HEK293T (cell line): ENCODE measurements at regions not wholly inside any gene's neighbourhood (a gene's known extent, or its start where the extent isn't known, plus 50 kb on each side); places are given as distances from the start of the nearest gene placed in this dataset.

Experiments used
- CTCF ChIA-PET: fragments of 350-600 bp; formaldehyde crosslinking; extraction: SDS; loops from one replicate; lab custom pipeline; 2021; ENCODE audit warnings: antibody characterized with exemption, inconsistent platforms; lab: Yijun Ruan, JAX
- POLR2A ChIA-PET: fragments of 350-600 bp; formaldehyde crosslinking; extraction: SDS; loops from one replicate; lab custom pipeline; 2020; ENCODE audit warnings: antibody characterized with exemption, inconsistent platforms; lab: Yijun Ruan, JAX
- DNase-seq: peaks from one replicate; pipeline ENCODE4 v3.0.0; 2012; ENCODE audit warnings: mixed read lengths; ENCODE audit errors: extremely low spot score
- ARNT ChIP-seq: fragments of 450-650 bp; IDR thresholded peaks from 2 replicates; pipeline ENCODE4 v1.6.1; 2017; ENCODE audit warnings: mild to moderate bottlenecking
- BHLHE40 ChIP-seq: fragments of 450-650 bp; IDR thresholded peaks from 2 replicates; pipeline ENCODE4 v1.6.1; 2016; ENCODE audit warnings: mild to moderate bottlenecking, moderate library complexity, borderline replicate concordance
- CTBP1 ChIP-seq: fragments of 450-650 bp; IDR thresholded peaks from 2 replicates; pipeline ENCODE4 v1.6.1; 2016; ENCODE audit warnings: borderline replicate concordance
- ELF4 ChIP-seq: fragments of 450-650 bp; IDR thresholded peaks from 2 replicates; pipeline ENCODE4 v1.6.1; 2017; ENCODE audit warnings: antibody characterized with exemption
- FOXA1 ChIP-seq: fragments of 450-650 bp; IDR thresholded peaks from 2 replicates; pipeline ENCODE4 v1.6.1; 2016; ENCODE audit warnings: mild to moderate bottlenecking
- FOXK2 ChIP-seq: fragments of 450-650 bp; IDR thresholded peaks from 2 replicates; pipeline ENCODE4 v1.6.1; 2016; ENCODE audit warnings: mild to moderate bottlenecking
- FOXM1 ChIP-seq: fragments of 450-650 bp; IDR thresholded peaks from 2 replicates; pipeline ENCODE4 v1.6.1; 2017; ENCODE audit warnings: mild to moderate bottlenecking, borderline replicate concordance
- HDGF ChIP-seq: fragments of 450-650 bp; IDR thresholded peaks from 2 replicates; pipeline ENCODE4 v1.6.1; 2017; ENCODE audit warnings: antibody characterized with exemption, borderline replicate concordance
- L3MBTL2 ChIP-seq: fragments of 450-650 bp; conservative IDR thresholded peaks from 2 replicates; pipeline ENCODE4 v1.6.1; 2016; ENCODE audit warnings: mild to moderate bottlenecking
- LEF1 ChIP-seq: fragments of 450-650 bp; IDR thresholded peaks from 2 replicates; pipeline ENCODE4 v1.6.1; 2017; ENCODE audit warnings: mild to moderate bottlenecking, borderline replicate concordance
- NFRKB ChIP-seq: fragments of 450-650 bp; IDR thresholded peaks from 2 replicates; pipeline ENCODE4 v1.6.1; 2016; ENCODE audit warnings: mild to moderate bottlenecking, moderate library complexity
- SP1 ChIP-seq: fragments of 450-650 bp; IDR thresholded peaks from 2 replicates; pipeline ENCODE4 v1.6.1; 2017
- SUZ12 ChIP-seq: fragments of 450-650 bp; IDR thresholded peaks from 2 replicates; pipeline ENCODE4 v1.6.1; 2016; ENCODE audit warnings: mild to moderate bottlenecking
- TARDBP ChIP-seq: fragments of 450-650 bp; IDR thresholded peaks from 2 replicates; pipeline ENCODE4 v1.6.1; 2016
- ZNF384 ChIP-seq: fragments of 450-650 bp; IDR thresholded peaks from 2 replicates; pipeline ENCODE4 v1.6.1; 2016
- TF ChIP-seq, protein P1 (sequence below): fragments of 450-650 bp; IDR thresholded peaks from 2 replicates; pipeline ENCODE4 v1.6.1; 2016

DNA sequence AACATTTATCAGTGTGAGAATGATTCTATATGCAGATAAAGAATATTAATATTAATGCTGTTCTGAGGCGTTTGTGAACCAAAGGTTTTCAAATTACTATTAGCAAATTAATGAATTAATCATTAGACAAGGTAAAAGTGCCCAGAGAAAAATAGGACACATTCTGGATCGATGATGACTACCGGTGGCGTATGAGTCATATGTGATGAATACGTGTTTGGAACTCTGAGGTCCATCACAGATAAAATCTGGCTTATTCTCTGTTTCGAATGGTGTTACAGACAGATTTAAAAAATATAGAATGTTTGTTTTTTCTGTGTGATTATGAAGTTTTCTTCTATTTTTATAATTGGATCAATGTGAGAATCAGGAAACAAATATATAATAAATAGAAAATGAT lies 79.2 kb upstream of the RTL1 start:
- no peak for DNase-seq
- ChIA-PET POLR2A (no interaction called here), CTCF (no interaction called here)
- TF ChIP-seq SUZ12: no peak
- TF ChIP-seq CTBP1: no peak
- TF ChIP-seq ARNT: no peak
- no peak for TF ChIP-seq FOXA1
- no peak for TF ChIP-seq TARDBP
- no peak for TF ChIP-seq HDGF
- TF ChIP-seq ZNF384: no peak
- TF ChIP-seq FOXM1: no peak
- TF ChIP-seq, protein P1, sequence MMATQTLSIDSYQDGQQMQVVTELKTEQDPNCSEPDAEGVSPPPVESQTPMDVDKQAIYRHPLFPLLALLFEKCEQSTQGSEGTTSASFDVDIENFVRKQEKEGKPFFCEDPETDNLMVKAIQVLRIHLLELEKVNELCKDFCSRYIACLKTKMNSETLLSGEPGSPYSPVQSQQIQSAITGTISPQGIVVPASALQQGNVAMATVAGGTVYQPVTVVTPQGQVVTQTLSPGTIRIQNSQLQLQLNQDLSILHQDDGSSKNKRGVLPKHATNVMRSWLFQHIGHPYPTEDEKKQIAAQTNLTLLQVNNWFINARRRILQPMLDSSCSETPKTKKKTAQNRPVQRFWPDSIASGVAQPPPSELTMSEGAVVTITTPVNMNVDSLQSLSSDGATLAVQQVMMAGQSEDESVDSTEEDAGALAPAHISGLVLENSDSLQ: no peak
- TF ChIP-seq ELF4: no peak
- TF ChIP-seq L3MBTL2: no peak
- no peak for TF ChIP-seq LEF1
- no peak for TF ChIP-seq SP1
- no peak for TF ChIP-seq FOXK2

DNA sequence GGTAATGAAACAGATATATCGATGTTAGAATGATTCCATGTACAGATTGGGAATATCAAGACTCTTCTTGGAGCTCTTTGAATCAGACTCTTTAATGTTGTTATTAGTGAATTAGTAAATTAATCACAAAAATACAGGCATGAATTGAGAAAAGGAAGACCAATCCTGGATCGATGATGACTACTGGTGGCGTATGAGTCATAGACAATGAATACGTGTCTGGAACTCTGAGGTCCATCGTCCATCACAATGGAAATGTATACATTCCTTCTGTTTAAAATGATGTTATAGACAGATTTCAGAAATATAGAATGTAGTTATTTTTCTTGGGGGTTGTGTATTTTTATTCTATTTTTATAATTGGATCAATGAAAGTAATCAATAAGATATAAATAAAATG lies 80.2 kb upstream of the RTL1 start:
- ChIA-PET CTCF (no interaction called here), POLR2A (no interaction called here)
- TF ChIP-seq TARDBP (no peak), NFRKB (no peak), ELF4 (no peak), FOXA1 (no peak), BHLHE40 (no peak), FOXK2 (no peak), FOXM1 (no peak), LEF1 (no peak)
- DNase-seq: no peak

DNA sequence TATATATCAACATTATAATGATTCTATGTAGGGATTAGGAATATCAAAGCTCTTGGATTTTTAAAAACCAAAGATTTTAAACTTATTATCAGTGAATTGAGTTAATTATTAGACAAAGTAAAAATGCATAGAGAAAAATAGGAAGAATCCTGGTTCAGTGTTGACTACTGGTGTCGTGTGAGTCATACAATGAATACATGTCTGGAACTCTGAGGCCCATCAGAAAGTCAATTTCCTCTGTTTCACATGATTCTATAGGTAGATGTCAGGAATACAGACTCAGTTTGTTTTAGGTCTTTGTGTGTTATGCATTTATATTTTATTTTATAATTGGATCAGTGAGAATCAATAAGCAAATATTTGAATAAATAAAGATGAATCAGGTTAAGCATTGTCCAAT lies 84.5 kb upstream of the RTL1 start:
- TF ChIP-seq TARDBP (no peak), BHLHE40 (no peak), ARNT (no peak), ZNF384 (no peak), HDGF (no peak), CTBP1 (no peak), FOXM1 (no peak), SP1 (no peak), ELF4 (no peak)
- no peak for DNase-seq
- ChIA-PET CTCF (no interaction called here), POLR2A (no interaction called here)

DNA sequence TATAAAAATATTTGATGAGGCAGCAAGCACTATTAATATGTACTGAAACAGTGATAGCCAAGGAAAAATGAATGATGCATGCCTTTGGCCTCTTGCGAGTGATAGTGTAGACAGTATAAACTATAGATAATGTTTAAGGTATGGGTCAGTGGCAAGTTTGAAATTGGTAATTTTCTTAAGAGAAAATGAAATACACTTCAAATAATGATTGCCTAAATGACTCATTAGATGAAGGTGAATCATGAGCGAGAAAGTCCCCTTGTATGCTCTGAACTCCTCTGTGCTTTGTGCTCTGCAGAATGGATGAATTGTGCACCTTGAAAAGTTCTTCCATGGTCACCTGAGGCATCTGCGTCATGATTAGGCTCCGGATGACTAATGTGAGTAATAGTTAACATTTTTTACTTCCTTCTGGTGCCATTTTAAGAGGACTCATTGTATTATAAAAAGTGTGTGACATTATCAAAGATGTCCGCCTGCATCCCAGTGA lies 84.9 kb upstream of the RTL1 start:
- TF ChIP-seq LEF1 (no peak), FOXK2 (no peak), TARDBP (no peak), ZNF384 (no peak), FOXM1 (no peak)
- ChIA-PET POLR2A (no interaction called here), CTCF (no interaction called here)
- DNase-seq: no peak

DNA sequence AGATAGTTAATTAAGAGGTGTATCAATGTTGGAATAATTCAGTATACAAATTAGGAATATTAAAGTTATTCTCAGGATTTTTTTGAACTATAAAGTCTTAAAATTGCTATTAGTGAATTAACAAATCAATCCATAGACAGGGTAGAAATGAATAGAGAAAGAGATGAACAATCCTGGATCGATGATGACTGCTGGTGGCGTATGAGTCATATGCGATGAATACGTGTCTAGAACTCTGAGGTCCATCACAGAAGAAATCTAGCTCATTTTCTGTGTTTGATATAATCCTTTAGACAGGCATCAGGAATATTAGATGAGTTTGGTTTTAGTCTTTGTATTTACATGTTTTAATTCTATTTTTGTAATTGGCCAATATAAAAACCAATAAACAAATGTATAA lies 85.4 kb upstream of the RTL1 start:
- TF ChIP-seq NFRKB (no peak), SP1 (no peak), TARDBP (no peak), FOXM1 (no peak)
- POLR2A ChIA-PET: no interaction called here
- no peak for DNase-seq
- CTCF ChIA-PET: no interaction called here

DNA sequence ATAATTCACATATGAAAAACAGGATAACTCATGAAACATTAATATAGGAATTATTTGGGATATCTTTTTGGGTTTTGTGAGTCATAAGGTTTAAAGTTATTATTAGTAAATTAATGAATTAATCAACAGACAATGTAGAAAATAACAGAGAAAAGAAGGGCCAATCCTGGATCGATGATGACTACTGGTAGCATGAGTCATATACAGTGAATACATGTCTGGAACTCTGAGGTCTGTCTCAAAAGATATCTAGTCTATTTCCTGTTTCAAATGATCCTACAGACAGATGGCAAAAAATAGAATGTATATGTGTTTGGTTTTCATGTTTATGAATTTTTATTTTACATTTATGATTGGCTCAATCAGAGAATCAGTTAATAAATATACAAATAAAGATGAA lies 86.4 kb upstream of the RTL1 start:
- no peak for DNase-seq
- POLR2A ChIA-PET: no interaction called here
- no peak for TF ChIP-seq HDGF
- TF ChIP-seq SUZ12: no peak
- TF ChIP-seq FOXA1: no peak
- TF ChIP-seq CTBP1: no peak
- no peak for TF ChIP-seq BHLHE40
- TF ChIP-seq ARNT: no peak
- TF ChIP-seq ELF4: no peak
- no peak for TF ChIP-seq ZNF384
- TF ChIP-seq LEF1: no peak
- no peak for TF ChIP-seq FOXK2
- no peak for TF ChIP-seq SP1
- TF ChIP-seq TARDBP: no peak
- no peak for TF ChIP-seq FOXM1
- no peak for TF ChIP-seq L3MBTL2
- TF ChIP-seq NFRKB: no peak
- TF ChIP-seq, protein P1: no peak
- CTCF ChIA-PET: no interaction called here

DNA sequence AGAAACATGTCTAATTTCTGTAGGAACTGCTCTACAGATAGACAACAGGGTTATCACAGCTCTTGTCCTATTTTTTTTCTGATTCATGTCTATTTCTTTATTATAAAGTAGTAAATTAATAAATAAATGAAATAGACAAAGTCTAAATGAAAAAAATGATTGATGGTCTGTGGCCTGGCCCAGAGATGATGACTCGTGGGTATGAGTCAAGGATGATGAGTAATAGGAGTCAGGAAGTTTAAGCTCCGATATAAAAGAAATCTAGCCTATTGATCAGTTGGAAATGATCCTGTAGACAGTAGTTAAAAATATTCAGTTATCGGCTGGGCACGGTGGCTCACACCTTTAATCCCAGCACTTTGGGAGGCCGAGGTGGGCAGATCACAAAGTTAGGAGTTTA lies 90.6 kb upstream of the RTL1 start:
- no peak for DNase-seq
- TF ChIP-seq ZNF384: no peak
- TF ChIP-seq, protein P1: no peak
- no peak for TF ChIP-seq SP1
- TF ChIP-seq L3MBTL2: no peak
- TF ChIP-seq BHLHE40: no peak
- TF ChIP-seq ELF4: no peak
- no peak for TF ChIP-seq NFRKB
- no peak for TF ChIP-seq ARNT
- TF ChIP-seq HDGF: no peak
- TF ChIP-seq FOXM1: no peak
- no peak for TF ChIP-seq TARDBP
- TF ChIP-seq FOXK2: no peak
- TF ChIP-seq LEF1: no peak
- TF ChIP-seq CTBP1: no peak
- no peak for TF ChIP-seq FOXA1
- no peak for TF ChIP-seq SUZ12
- ChIA-PET POLR2A (no interaction called here), CTCF (no interaction called here)
